NCI-H345 treated with DMSO at 0.1 percent for 48 hours (cell line): ENCODE measurements at regions not wholly inside any gene's neighbourhood (a gene's known extent, or its start where the extent isn't known, plus 50 kb on each side); places are given as distances from the start of the nearest gene placed in this dataset.

Source experiments
- DNase-seq: peaks from one replicate; lab custom pipeline; 2025; ENCODE audit not compliant: unreplicated experiment; lab: John Stamatoyannopoulos, UW

DNA sequence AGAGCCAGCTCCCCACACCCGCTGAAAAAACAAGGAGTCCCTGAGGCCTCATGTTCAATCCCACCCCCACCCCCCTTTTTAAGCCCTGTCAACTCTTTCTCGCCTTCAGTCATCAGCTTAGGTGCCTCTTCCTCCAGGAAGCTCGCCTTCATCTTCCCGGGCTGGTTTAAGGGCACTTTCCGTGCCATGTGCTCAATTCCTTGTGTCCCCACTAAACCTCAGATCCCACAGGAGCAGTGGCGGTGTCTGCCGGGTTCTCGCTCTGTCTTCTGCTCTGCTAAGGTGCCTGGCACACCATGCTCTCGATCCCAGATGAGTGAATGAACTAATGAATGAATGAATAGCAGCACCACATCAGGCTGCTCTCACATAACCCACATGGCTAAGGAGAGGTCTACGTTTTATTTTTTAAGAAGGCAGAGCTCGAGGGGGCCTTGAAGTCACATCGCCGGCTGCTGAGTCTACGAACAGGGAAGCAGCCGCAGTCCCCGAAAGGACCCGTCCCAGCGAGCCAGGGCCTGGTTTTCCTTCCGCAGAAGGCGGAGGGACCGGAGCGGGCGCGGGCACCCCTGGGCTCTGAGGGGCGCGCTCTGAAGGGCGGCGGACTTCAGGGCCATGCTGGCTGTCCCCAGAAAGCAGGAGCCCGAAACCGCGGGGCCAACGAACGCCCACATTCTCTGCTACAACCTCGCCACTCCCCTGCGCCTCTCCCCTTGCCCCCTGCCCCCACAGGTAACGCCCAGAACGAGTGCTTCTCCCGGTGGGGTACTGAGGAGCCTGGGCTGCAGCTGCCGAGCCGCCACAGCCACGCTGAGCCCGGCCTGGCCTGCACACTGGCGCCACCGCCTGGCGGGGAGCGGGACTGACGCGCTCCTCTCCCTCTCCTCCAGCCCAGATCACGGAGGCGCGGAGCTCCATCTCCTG is 73.4 kb upstream of the KCNMA1 start:
- DNase-seq = peak; percentile 57

DNA sequence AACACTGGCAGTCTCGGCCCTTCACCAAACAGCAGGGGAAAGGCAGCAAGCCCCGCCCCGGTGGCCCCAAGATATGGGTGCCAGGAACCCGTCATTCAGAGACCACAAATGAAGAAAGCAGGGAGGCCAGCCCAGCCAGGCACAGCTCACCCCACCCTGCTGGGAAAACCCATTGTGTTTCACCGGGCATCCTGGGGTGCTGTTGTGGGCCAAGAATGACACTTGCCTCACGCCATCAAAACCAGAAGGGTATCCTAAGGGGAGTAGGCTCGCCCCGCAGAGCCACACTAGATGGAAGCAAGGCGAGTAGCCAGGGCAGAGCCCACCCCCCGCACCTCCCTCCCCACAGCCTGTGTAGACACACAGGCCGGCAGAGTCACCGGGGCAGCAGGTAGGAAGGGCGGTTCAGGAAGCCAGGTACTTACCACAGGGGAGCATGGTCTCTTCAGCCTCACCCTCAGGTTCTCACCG is 72.5 kb upstream of the KCNMA1 start:
- DNase-seq = peak; percentile 18

DNA sequence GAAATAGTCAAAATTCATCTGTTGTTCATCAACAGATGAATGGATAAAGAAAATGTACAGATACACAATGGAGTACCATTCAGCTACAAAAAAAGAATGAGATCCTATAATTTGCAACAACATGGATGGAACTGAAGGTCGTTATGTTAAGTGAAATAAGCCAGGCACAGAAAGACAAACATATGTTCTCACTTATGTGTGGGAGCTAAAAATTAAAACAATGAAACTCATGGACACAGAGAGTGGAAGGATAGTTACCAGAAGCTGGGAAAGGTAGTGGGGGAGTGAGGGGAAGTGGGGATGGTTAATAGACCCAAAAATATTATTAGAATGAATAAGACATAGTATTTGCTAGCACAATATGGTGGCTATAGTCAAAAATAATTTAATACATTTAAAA is 70.0 kb upstream of the KCNMA1 start:
- DNase-seq = no peak

DNA sequence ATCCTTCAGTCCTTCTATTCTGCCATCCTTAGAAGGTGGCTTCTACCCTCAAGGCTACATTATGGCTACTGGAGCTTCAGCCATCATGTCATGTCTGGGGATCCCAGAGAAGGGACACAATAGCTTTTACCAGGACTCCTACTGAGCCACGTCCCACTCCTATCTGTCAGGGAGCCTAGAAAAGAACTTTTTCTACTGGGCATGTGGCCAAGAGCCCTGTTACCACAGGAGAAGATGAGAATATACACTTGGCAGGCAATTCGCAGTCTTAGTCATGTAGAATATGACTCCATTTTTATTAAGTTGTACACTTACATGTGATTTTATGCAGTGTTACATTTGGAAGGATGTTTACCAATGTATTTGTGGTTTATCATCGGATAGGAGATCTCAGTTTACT is 64.6 kb upstream of the KCNMA1 start:
- peak; percentile 40 for DNase-seq

DNA sequence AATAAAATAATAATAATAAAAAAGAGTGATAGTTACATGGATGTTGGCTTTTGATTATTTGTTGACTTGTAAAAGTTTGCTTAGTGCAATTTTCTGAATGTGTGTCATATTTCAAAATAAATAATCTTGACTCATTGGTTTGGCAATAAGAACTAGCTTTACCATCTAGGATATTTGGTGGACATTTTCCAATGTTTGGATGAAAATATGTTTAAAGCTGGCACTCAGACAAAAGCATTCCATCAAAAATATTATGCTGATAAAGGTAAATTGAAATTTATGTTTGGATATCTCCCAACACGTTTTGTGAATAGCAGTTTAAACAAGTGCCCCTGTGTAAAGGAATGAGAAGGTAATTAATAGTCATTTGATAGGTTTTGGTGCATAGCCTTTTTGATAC is 62.5 kb upstream of the KCNMA1 start:
- DNase-seq = no peak

DNA sequence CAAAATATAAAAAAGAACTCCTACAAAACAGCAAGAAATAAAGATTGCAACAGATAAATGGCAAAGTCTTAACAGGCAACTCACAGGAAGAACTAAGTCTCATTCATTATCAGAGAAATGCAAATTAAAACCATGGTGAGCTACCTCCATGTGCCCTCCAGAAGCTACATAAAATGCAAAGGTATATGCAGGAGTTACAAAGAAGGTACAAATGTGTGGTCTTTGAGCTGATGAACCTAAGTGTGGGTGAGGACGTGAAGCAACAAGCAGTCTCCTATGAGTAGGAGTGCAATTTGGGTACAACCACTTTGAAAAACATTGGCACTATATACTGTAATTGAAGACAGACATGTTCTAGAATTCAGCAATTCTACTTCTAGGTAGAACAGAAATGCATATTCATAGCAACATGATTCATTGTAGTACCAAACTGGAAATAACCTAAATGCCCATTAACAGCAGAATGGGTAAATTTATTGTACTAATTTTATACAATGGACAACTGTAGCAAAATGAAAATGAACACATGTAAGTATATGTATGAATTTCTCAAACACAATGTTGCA is 61.6 kb upstream of the KCNMA1 start:
- no peak for DNase-seq

DNA sequence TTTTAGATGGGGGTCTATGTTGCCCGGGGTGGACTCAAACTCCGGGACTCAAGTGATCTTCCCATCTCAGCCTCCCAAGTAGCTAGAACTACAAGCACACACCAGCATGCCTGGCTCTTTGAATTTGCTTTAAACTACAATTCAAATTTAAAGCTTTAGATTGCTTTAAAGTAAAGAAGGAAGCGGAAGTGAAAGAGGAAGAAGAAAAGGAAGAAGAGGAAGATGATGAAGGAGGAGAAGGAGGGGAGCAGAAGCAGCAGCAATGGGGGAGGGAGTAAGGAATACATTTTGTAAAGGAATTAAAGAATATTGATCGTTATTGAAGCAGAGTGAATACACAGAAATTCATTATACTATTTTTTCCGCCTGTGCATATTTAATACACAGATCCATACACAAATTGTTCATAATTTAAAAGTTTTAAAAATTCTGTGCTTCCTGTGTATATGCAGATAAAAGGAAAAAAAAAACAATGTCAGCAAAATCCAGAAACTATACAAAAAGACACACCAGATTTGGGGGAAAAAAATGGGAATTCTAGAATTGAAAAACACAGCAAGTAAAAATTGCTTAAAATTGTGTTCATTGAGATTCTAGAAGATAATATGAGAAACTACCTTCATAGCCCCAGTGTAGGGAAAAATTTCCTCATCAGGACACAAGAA is 60.8 kb upstream of the KCNMA1 start:
- no peak for DNase-seq

DNA sequence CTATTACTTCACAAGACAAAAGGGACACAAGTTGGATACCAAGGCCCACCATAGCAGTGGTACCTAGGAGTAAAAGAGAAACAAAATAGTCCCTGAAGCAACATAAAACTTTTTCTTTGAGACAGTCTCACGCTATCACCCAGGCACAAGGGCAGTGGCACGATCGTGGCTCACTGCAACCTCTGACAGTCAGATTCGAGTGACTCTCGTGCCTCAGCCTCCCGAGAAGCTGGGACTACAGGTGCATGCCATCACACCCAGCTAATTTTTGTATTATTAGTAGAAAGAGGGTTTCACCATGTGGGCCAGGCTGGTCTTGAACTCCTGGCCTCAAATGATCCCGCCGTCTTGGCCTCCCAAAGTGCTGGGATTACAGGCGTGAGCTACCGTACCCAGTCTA is 59.0 kb upstream of the KCNMA1 start:
- DNase-seq = no peak

DNA sequence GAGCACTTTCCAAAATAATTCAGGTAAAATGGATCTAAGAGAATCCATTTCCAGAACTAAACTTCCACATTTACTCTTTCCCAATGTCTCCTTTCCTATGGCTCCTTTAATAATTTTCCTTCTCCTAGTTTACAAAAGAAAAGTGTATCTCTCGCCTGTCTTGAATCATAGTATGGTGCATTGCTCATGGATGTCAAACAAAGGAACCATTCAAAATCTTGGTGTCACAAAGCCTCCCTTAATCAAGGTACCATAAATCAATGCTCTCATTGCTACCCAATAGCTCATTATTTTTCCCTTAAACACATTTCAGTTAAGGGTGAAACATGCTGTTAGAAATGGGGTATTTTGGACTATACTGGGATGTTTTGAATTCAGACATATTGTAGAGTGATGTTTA is 57.6 kb upstream of the KCNMA1 start:
- no peak for DNase-seq

DNA sequence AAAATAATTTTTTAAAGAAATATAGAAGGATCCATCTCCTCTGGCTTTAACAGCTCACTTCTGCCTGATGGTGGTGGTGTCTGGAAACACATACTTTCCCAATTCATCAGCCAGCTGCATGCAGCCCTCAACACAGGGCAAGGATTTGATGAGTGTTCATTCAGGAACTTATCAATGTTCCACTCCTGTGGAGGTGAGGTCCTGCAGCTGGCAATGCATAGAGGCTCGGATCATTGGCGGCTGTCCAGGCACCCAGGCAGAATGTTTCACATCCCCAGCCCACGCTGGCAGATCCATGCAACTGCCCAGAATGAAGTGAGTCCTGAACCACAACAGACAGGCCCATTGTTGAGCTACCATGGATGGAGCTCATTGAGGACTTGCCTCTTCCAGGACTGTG is 55.2 kb upstream of the KCNMA1 start:
- peak; percentile 33 for DNase-seq

DNA sequence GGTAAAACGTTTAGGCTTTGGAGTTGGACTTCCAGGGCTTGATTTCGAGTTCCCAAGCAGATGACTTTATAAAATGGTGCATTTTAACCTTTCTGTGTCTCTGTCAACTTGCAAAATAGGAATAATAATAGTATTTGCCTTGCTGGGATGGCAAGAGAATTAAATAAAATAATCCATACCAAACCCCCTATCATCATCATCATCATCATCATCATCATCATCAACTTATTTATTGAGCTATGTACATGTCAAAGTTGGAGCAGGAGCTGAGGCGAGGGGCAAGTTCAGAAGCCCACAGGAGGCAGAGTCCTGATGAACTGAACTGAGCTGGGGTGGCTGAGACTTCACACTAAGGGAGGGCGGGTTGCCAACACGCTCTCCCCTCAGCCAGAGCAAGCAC is 51.7 kb upstream of the KCNMA1 start:
- DNase-seq = peak; percentile 4

DNA sequence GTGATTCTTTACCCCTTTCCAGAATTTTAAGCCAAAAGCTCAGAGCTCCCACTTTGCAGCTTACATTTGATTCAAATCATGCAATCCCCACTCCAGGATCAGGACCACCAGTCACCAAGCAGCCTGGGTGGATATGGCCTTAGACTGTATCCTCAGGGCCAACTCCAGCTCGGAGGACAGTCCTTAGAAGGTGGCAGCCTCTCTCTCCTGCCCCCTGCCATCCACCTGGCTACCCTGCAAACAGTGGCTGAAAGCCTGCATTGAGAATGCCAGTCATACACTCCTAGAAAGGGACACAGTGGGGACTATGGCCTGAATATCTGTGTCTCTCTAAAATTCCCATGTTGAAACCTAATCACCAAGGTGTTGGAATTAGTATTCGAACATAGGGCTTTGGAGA is 50.0 kb upstream of the KCNMA1 start:
- peak; percentile 36 for DNase-seq
